ENCODE measurements at regions not wholly inside any gene's neighbourhood (a gene's known extent, or its start where the extent isn't known, plus 50 kb on each side); places are given as distances from the start of the nearest gene placed in this dataset.
"Not testable (repeated sequence)": the region's sequence is repeated elsewhere in the genome, so short reads cannot be mapped to it uniquely, and the experiment has no call there.

- no peak for TF ChIP-seq EZH2 (IDR thresholded peaks at IDR 0.05; ENCODE audit: borderline replicate concordance)
- TF ChIP-seq EZH2phosphoT487 (IDR thresholded peaks at IDR 0.05; ENCODE audit: low read depth, severe bottlenecking, unreplicated experiment): no peak
- TF ChIP-seq CTCF (IDR thresholded peaks at IDR 0.05; ENCODE audit: poor library complexity): no peak
- H3K27ac ChIP-seq: no peak overlapping the region
- no peak overlapping the region for H3K4me2 ChIP-seq
- 89% methylated on average over 4 of the region's 4 CpGs for WGBS (ENCODE audit: low lambda C conversion rate, missing lambda C conversion rate)
- H3K27me3 ChIP-seq: no peaks in the 10 kb centered on the region
- H4K20me1 ChIP-seq (ENCODE audit: insufficient read depth, poor library complexity, severe bottlenecking): no peaks in the 10 kb centered on the region
- no peaks in the 10 kb centered on the region for H3K9me3 ChIP-seq (ENCODE audit: low read depth)
- H3K4me1 ChIP-seq (ENCODE audit: insufficient read depth): no peaks in the 10 kb centered on the region
- H3K9me2 ChIP-seq (replicated peaks; ENCODE audit: insufficient read depth): no peaks in the 10 kb centered on the region
- no peaks in the 10 kb centered on the region for H3K79me2 ChIP-seq
- DNase-seq (ENCODE audit: low spot score): no peak
- H3K4me3 ChIP-seq: no peak overlapping the region
- no peaks in the 10 kb centered on the region for H3K36me3 ChIP-seq (replicated peaks; ENCODE audit: insufficient read depth, low read depth)
- H2AFZ ChIP-seq: no peak overlapping the region
These were observed 694.5 kb downstream of the TLE1 start for GRCh38 chr9:80994892-80995291.

- H3K4me2 ChIP-seq; DNase-seq (ENCODE audit: low spot score); H3K27me3 ChIP-seq; H4K20me1 ChIP-seq (ENCODE audit: insufficient read depth, poor library complexity, severe bottlenecking); H3K79me2 ChIP-seq; H3K9me3 ChIP-seq (ENCODE audit: low read depth); H3K4me3 ChIP-seq; H3K9me2 ChIP-seq (replicated peaks; ENCODE audit: insufficient read depth); H3K36me3 ChIP-seq (replicated peaks; ENCODE audit: insufficient read depth, low read depth); H3K4me1 ChIP-seq (ENCODE audit: insufficient read depth); H3K27ac ChIP-seq; H2AFZ ChIP-seq: not testable (repeated sequence)
- 97% methylated on average over 10 of the region's 10 CpGs for WGBS (ENCODE audit: low lambda C conversion rate, missing lambda C conversion rate)
These were observed 703.8 kb downstream of the TLE1 start for GRCh38 chr9:80985595-80985994.

- no peaks in the 10 kb centered on the region for H3K79me2 ChIP-seq
- DNase-seq (ENCODE audit: low spot score): no peak
- no peaks in the 10 kb centered on the region for H3K27me3 ChIP-seq
- no peak overlapping the region for H3K4me2 ChIP-seq
- no peaks in the 10 kb centered on the region for H4K20me1 ChIP-seq (ENCODE audit: insufficient read depth, poor library complexity, severe bottlenecking)
- H3K4me1 ChIP-seq (ENCODE audit: insufficient read depth): no peaks in the 10 kb centered on the region
- no peaks in the 10 kb centered on the region for H3K9me3 ChIP-seq (ENCODE audit: low read depth)
- no peak overlapping the region for H2AFZ ChIP-seq
- no peak overlapping the region for H3K27ac ChIP-seq
- no peaks in the 10 kb centered on the region for H3K36me3 ChIP-seq (replicated peaks; ENCODE audit: insufficient read depth, low read depth)
- TF ChIP-seq EZH2phosphoT487 (IDR thresholded peaks at IDR 0.05; ENCODE audit: low read depth, severe bottlenecking, unreplicated experiment): no peak
- no peak for TF ChIP-seq EZH2 (IDR thresholded peaks at IDR 0.05; ENCODE audit: borderline replicate concordance)
- no peak for TF ChIP-seq CTCF (IDR thresholded peaks at IDR 0.05; ENCODE audit: poor library complexity)
- WGBS (ENCODE audit: low lambda C conversion rate, missing lambda C conversion rate): 63% methylated on average over 3 of the region's 3 CpGs
- H3K9me2 ChIP-seq (replicated peaks; ENCODE audit: insufficient read depth): no peaks in the 10 kb centered on the region
- H3K4me3 ChIP-seq: no peak overlapping the region
These were observed 712.9 kb downstream of the TLE1 start for GRCh38 chr9:80976403-80976802.

- not testable (repeated sequence) for H3K79me2 ChIP-seq; H3K4me1 ChIP-seq (ENCODE audit: insufficient read depth); H3K4me2 ChIP-seq; H3K9me2 ChIP-seq (replicated peaks; ENCODE audit: insufficient read depth); H4K20me1 ChIP-seq (ENCODE audit: insufficient read depth, poor library complexity, severe bottlenecking); H3K27ac ChIP-seq; H3K9me3 ChIP-seq (ENCODE audit: low read depth); H2AFZ ChIP-seq; H3K4me3 ChIP-seq; DNase-seq (ENCODE audit: low spot score); H3K36me3 ChIP-seq (replicated peaks; ENCODE audit: insufficient read depth, low read depth); H3K27me3 ChIP-seq
- 94% methylated on average over 2 of the region's 2 CpGs for WGBS (ENCODE audit: low lambda C conversion rate, missing lambda C conversion rate)
These were observed 719.0 kb downstream of the TLE1 start for GRCh38 chr9:80970377-80970776.

GRCh38 chr9:80968611-80969010, 720.7 kb downstream of the TLE1 start:
- TF ChIP-seq EZH2phosphoT487 (IDR thresholded peaks at IDR 0.05; ENCODE audit: low read depth, severe bottlenecking, unreplicated experiment) (no peak), CTCF (IDR thresholded peaks at IDR 0.05; ENCODE audit: poor library complexity) (no peak), EZH2 (IDR thresholded peaks at IDR 0.05; ENCODE audit: borderline replicate concordance) (no peak)
- no peak overlapping the region for H3K27ac ChIP-seq
- no peak overlapping the region for H3K4me2 ChIP-seq
- WGBS (ENCODE audit: low lambda C conversion rate, missing lambda C conversion rate): 95% methylated on average over 1 of the region's 1 CpG
- H3K36me3 ChIP-seq (replicated peaks; ENCODE audit: insufficient read depth, low read depth): no peaks in the 10 kb centered on the region
- H3K4me1 ChIP-seq (ENCODE audit: insufficient read depth): no peaks in the 10 kb centered on the region
- H4K20me1 ChIP-seq (ENCODE audit: insufficient read depth, poor library complexity, severe bottlenecking): no peaks in the 10 kb centered on the region
- H3K27me3 ChIP-seq: no peaks in the 10 kb centered on the region
- no peak overlapping the region for H3K4me3 ChIP-seq
- H3K9me3 ChIP-seq (ENCODE audit: low read depth): no peaks in the 10 kb centered on the region
- no peaks in the 10 kb centered on the region for H3K79me2 ChIP-seq
- H2AFZ ChIP-seq: no peak overlapping the region
- no peaks in the 10 kb centered on the region for H3K9me2 ChIP-seq (replicated peaks; ENCODE audit: insufficient read depth)
- no peak for DNase-seq (ENCODE audit: low spot score)

All from hepatocyte (in vitro differentiated cells).